NCI-H524 (cell line): ENCODE measurements at regions not wholly inside any gene's neighbourhood (a gene's known extent, or its start where the extent isn't known, plus 50 kb on each side); places are given as distances from the start of the nearest gene placed in this dataset.
A peak's percentile ranks its signal among the peaks of the same experiment; 100 is the strongest.
"Not testable (repeated sequence)": the region's sequence is repeated elsewhere in the genome, so short reads cannot be mapped to it uniquely, and the experiment has no call there.

Experiments
- DNase-seq, 2 experiments: peaks; one replicate each; lab custom pipeline; 2025; lab: John Stamatoyannopoulos, UW

DNA sequence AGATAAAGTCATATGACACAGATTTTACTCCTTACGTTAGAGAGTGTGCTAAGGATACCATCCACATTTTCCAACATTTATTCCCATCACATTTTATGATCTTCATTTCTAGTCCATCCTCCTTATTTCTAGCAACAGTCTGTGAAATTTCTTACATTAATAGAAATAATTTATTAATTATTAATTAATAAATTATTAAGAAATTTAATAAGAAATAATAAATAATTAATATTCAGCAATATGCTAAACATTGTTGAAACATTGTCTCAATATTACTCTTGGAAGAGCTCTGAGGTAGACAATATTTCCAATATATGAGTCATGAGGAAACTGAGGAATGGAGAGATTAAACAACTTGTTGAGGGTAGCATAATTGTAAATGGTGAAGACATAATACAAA is 1742.5 kb upstream of the CDH6 start:
- not testable (repeated sequence) for DNase-seq

DNA sequence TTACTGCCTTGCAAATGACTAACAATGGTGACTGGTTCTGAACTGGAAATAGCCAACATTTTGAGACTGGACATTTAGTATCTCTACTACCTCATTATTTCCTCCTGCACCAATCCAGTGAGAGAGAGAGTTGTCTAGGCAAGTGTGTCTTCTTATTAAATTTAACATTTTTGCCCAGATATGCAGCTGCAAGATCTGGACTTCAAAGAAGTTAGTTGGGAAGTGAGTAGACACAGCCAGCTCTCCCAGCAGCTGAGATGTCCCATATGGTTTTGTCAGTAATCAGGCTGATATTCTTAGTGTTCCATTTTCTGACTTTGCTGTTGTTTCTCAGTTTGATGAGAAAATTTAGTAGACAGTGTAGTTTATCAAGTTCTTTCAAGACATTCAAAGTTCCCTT is 1778.8 kb upstream of the CDH6 start:
- DNase-seq = no peak

DNA sequence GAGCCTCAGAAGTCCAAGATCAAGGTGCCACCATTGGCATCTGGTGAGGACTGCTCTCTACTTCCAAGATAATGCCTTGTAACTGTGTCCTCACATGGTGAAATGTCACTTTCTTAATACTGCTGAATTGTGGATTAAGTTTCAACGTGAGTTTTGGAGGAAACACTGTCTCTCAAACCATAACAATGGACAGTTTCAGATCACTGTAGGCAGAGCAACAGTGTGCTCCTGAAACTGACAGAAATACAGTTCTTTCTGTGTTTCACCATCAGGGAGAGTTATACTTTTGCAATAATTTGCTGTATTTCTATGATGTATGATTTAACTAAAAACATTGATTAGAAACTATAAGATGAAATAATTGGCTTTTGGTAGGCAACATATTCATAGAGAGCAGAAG is 1780.5 kb upstream of the CDH6 start:
- DNase-seq = no peak

DNA sequence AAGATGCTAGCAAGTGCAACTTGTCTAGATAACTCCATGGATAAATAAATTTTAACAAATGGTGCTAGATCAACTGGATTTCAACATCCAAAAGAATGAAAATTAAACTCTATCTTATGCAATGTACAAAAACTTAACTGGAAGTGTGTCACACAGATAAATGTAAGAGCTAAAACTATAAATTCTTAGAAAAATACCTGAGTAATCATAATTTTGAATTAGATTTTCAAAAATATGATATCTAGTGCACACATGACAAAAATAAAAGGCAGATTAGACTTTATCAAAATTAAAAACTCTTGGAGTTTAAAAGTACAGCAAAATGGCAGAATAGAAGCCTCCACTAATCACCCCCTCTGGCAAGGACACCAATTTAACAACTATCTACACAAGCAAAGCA is 1791.2 kb upstream of the CDH6 start:
- DNase-seq = no peak

GRCh38 chr5:29389993-29390392 is 1803.5 kb upstream of the CDH6 start:
- no peak for DNase-seq

- no peak for DNase-seq
Observed at GRCh38 chr5:29387384-29387783, 1806.1 kb upstream of the CDH6 start.

GRCh38 chr5:29382780-29383179 is 1810.7 kb upstream of the CDH6 start:
- DNase-seq = no peak

- DNase-seq = no peak
Observed at GRCh38 chr5:29380029-29380428, 1813.5 kb upstream of the CDH6 start.

DNA sequence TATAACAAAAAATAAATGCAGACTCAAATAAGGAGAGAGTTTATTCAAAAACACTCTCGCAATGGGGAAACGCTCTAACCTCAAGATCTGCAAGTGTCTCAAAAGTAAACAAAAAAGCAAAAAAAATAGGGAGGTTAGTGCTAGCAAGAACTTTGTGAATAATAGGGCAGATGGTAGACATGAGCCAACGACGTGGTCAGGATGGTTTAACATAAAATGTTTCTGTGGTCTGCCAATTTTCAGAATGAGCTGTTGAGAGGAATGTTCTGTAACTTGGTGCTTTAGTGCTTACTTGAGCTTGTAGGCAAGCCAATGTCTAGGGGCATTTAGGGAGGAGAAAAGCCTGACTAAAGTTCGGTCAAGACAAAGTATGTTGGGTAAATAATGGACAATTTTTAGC is 1813.9 kb upstream of the CDH6 start:
- DNase-seq = no peak

- no peak for DNase-seq
Observed at GRCh38 chr5:29378104-29378503, 1815.4 kb upstream of the CDH6 start.

- no peak for DNase-seq
Observed at GRCh38 chr5:29370248-29370647, 1823.2 kb upstream of the CDH6 start.

DNA sequence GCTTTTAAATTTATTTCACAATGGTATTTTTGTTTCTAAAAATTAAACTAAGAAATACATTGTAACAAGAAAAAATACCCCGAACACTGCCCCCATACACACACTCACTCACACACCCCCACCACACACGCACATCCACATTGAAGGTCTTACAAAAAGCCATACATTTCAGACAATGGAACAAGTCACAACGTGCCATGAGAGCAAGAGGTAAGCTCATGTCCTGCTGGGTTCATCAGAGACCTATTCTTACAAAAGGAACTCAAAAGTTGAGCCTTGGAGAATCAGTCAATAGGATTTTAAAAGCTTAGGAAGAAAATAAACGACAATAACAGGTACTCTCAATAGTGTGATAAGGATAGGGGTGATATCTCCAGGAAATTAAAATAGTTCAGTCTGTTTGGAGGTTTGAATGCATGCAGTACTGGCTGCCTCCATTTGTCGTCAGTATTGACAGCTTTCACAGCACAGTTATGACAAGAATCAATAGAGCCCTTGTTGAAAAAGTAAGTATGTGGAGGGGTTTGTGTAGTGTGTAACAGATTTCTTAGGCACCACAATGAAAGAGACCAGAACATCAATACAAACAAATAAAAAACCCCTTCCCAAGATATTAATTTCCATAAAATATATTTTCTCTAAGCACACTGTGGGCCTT is 1826.2 kb upstream of the CDH6 start:
- peak in 1 of 2 experiments; percentile 17 for DNase-seq

- DNase-seq = no peak
Observed at GRCh38 chr5:29351170-29351569, 1842.3 kb upstream of the CDH6 start.

DNA sequence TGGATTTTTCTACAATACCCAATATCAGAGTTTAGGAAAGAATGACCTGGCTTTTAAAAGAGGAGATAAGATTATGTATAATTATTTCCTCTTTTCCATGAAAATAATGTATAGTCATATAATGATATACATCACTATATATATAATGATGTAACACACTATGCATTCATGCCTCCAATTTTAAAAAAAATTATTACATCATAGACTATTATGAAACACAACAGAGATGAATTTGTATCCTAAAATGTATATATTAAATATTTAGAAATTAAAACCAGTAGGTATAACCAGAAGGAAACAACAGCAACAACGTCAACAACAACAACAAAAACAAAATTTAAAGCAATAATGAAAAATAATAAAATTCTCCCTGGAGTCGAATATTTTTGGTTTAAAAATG is 1856.5 kb upstream of the CDH6 start:
- no peak for DNase-seq

DNA sequence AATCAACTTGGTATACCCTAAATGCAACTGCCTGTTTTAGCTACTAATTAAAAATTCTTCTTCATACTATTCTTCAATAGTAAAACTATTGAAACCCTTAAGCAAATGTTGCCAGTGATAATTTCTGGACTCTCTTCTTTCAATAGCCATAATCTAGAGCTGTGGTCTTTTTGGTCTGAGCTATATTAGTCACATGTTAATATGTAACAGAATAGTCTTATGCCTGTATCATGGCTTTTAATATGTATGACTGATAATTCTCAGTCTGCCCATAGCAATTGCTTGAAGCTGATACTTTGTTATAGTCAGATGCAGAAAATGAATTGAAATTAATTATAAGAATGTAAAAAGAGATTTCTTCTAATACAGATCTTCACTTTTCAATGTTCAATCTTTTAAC is 1871.9 kb upstream of the CDH6 start:
- no peak for DNase-seq

- DNase-seq = no peak
Observed at GRCh38 chr5:29309359-29309758, 1884.1 kb upstream of the CDH6 start.

DNA sequence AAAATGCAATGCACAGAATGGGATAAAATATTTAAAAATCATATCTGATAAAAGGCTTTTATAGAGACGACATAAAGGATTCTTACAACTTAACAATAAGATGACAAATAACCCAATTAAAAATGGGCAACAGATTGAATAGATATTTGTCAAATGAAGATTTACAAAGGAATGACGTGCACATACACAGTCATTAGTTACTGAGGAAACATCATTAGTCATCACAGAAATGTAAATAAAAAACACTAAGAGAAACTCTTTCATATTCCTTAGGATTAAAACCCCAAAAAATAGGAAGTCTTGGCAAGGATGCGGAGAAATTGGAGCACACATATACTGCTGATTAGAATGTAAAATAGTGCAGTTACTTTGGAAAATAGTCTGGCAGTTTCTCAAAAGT is 1886.0 kb upstream of the CDH6 start:
- no peak for DNase-seq

- DNase-seq = no peak
Observed at GRCh38 chr5:29304545-29304944, 1888.9 kb upstream of the CDH6 start.

DNA sequence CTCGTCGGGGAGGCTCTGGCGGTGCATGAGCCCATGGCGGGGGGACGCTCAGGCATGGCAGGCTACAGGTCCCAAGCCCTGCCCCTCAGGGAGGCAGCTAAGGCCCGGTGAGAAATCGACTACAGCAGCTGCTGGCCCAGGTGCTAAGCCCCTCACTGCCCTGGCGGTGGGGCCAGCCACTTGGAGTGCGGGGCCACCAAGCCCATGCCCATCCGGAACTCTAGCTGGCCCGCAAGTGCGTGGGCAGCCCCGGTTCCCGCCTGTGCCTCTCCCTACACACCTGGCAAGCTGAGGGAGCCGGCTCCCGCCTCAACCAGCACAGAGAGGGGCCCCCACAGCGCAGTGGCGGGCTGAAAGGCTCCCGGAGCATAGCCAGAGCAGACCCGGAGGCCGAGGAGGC is 1896.9 kb upstream of the CDH6 start:
- DNase-seq = no peak

DNA sequence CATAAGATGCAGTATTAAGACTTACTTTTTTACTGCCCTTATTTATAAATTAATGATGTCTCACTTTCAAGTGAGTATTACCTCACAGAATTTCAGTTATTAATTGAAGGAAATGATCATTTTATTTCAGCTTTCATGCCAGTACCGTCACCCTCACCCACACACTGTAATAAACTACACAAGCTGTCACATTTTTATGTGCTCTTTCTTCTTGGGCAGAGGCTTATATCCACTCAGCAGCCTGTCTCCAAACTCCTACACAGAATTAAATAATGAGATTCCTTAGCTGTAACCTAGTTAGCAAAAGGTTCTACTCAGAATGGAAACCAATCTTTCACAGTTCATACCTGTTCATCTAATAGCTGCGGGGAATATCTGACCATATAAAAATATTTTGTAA is 1915.8 kb upstream of the CDH6 start:
- no peak for DNase-seq

GRCh38 chr5:29276371-29276770 is 1917.1 kb upstream of the CDH6 start:
- no peak for DNase-seq

DNA sequence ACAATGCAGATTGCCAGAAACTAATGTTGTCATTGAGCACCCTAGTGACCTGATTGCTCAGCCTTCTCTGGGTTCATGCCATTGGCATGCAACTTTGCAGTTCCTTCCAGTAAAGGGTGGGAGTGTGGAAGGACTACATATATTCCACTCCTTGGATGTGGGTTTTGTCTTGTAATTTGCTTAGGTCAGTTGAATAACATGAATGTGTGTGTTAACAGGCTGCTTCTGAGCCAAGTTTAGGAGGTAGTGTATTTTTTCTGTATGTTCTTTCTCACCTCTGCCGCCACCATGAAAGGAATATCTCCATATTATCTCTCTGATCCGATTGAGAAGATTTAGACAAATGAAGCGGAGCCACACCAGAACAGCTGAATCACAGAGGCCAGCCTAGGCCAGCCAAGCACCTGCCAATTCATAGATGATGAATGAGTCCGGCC is 1929.6 kb upstream of the CDH6 start:
- DNase-seq = no peak

GRCh38 chr5:29262339-29263123 is 1931.0 kb upstream of the CDH6 start:
- peak in 1 of 2 experiments; percentile 75 for DNase-seq

- no peak for DNase-seq
Observed at GRCh38 chr5:29261213-29261612, 1932.3 kb upstream of the CDH6 start.
